Adipocyte (in vitro differentiated cells): ENCODE measurements at regions not wholly inside any gene's neighbourhood (a gene's known extent, or its start where the extent isn't known, plus 50 kb on each side); places are given as distances from the start of the nearest gene placed in this dataset.

Source experiments
- DNase-seq: peaks from one replicate; pipeline ENCODE4 v3.0.0-alpha.2; 2015; ENCODE audit warnings: low read depth
- H3K27me3 ChIP-seq: replicated peaks from 2 replicates; pipeline ENCODE4 v1.7.0; 2013; ENCODE audit warnings: mild to moderate bottlenecking, low read length, moderate library complexity; ENCODE audit not compliant: control insufficient read depth, insufficient read depth
- H3K36me3 ChIP-seq: 2 replicates; pipeline ENCODE4 v1.7.0; 2013; ENCODE audit warnings: low read length, mild to moderate bottlenecking, moderate library complexity; ENCODE audit not compliant: control insufficient read depth, insufficient read depth, severe bottlenecking
- H3K4me1 ChIP-seq: 2 replicates; pipeline ENCODE4 v1.7.0; 2013; ENCODE audit warnings: mild to moderate bottlenecking, low read length, moderate library complexity; ENCODE audit not compliant: control insufficient read depth, insufficient read depth
- H3K4me3 ChIP-seq: 2 replicates; pipeline ENCODE4 v1.7.0; 2013; ENCODE audit warnings: mild to moderate bottlenecking, low read length, moderate library complexity
- H3K9ac ChIP-seq: 2 replicates; pipeline ENCODE4 v1.7.0; 2013; ENCODE audit warnings: mild to moderate bottlenecking, low read length, moderate library complexity
- H3K9me3 ChIP-seq: 2 replicates; pipeline ENCODE4 v1.7.0; 2013; ENCODE audit warnings: mild to moderate bottlenecking, low read length, moderate library complexity; ENCODE audit not compliant: control insufficient read depth

GRCh38 chr22:22076932-22077703, 94.5 kb upstream of the TOP3B start:
- Histone ChIP-seq H3K27me3 (no peaks in the 10 kb centered on the region), H3K4me1 (peaks cover 23% of the 10 kb centered on the region)
- peak; percentile 40 for DNase-seq

GRCh38 chr22:22076361-22076760, 93.8 kb upstream of the TOP3B start:
- no peak for DNase-seq
- no peaks in the 10 kb centered on the region for H3K36me3 ChIP-seq
- no peaks in the 10 kb centered on the region for H3K9me3 ChIP-seq
- no peaks in the 10 kb centered on the region for H3K27me3 ChIP-seq
- no peak overlapping the region for H3K4me3 ChIP-seq
- peaks cover 23% of the 10 kb centered on the region for H3K4me1 ChIP-seq
- H3K9ac ChIP-seq: no peak overlapping the region

More at GRCh38 chr22:22076932-22077703, 94.5 kb upstream of the TOP3B start:
- Histone ChIP-seq H3K36me3 (no peaks in the 10 kb centered on the region), H3K4me3 (no peak overlapping the region), H3K9me3 (no peaks in the 10 kb centered on the region), H3K9ac (no peak overlapping the region)

- H3K36me3 ChIP-seq: no peaks in the 10 kb centered on the region
- no peak overlapping the region for H3K4me3 ChIP-seq
- DNase-seq: no peak
- no peak overlapping the region for H3K9ac ChIP-seq
- H3K4me1 ChIP-seq: peaks cover 23% of the 10 kb centered on the region
- no peaks in the 10 kb centered on the region for H3K9me3 ChIP-seq
- H3K27me3 ChIP-seq: no peaks in the 10 kb centered on the region
Measured at GRCh38 chr22:22075382-22076163, 93.0 kb upstream of the TOP3B start.

- H3K9me3 ChIP-seq: no peaks in the 10 kb centered on the region
Measured at GRCh38 chr22:22074634-22075381, 92.2 kb upstream of the TOP3B start.

GRCh38 chr22:22073769-22074561, 91.4 kb upstream of the TOP3B start:
- H3K27me3 ChIP-seq: peaks cover under 1% of the 10 kb centered on the region
- H3K9me3 ChIP-seq: no peaks in the 10 kb centered on the region
- no peak for DNase-seq
- no peak overlapping the region for H3K4me3 ChIP-seq
- H3K4me1 ChIP-seq: peaks cover 23% of the 10 kb centered on the region
- H3K36me3 ChIP-seq: no peaks in the 10 kb centered on the region
- H3K9ac ChIP-seq: no peak overlapping the region

More at GRCh38 chr22:22074634-22075381, 92.2 kb upstream of the TOP3B start:
- Histone ChIP-seq H3K4me3 (no peak overlapping the region), H3K9ac (no peak overlapping the region), H3K4me1 (peaks cover 23% of the 10 kb centered on the region), H3K27me3 (no peaks in the 10 kb centered on the region), H3K36me3 (no peaks in the 10 kb centered on the region)
- DNase-seq: peak; percentile 15

GRCh38 chr22:22072169-22072836, 89.7 kb upstream of the TOP3B start:
- H3K4me3 ChIP-seq: no peak overlapping the region
- H3K4me1 ChIP-seq: peaks cover 23% of the 10 kb centered on the region
- H3K27me3 ChIP-seq: peaks cover 5% of the 10 kb centered on the region
- H3K9me3 ChIP-seq: no peaks in the 10 kb centered on the region
- no peak overlapping the region for H3K9ac ChIP-seq
- no peak for DNase-seq
- H3K36me3 ChIP-seq: no peaks in the 10 kb centered on the region

GRCh38 chr22:22071455-22071854, 88.9 kb upstream of the TOP3B start:
- Histone ChIP-seq H3K36me3 (no peaks in the 10 kb centered on the region), H3K4me3 (no peak overlapping the region), H3K27me3 (peaks cover 5% of the 10 kb centered on the region), H3K9me3 (no peaks in the 10 kb centered on the region), H3K9ac (no peak overlapping the region), H3K4me1 (peaks cover 18% of the 10 kb centered on the region)
- DNase-seq: no peak

- Histone ChIP-seq H3K9ac (no peak overlapping the region), H3K4me3 (no peak overlapping the region), H3K4me1 (peaks cover 13% of the 10 kb centered on the region), H3K36me3 (no peaks in the 10 kb centered on the region), H3K9me3 (no peaks in the 10 kb centered on the region), H3K27me3 (peaks cover 5% of the 10 kb centered on the region)
- peak; percentile 17 for DNase-seq
Measured at GRCh38 chr22:22070371-22070824, 87.8 kb upstream of the TOP3B start.

GRCh38 chr22:22069450-22070370, 87.1 kb upstream of the TOP3B start:
- H3K36me3 ChIP-seq: no peaks in the 10 kb centered on the region
- no peak overlapping the region for H3K4me3 ChIP-seq
- DNase-seq: no peak
- no peaks in the 10 kb centered on the region for H3K9me3 ChIP-seq
- H3K4me1 ChIP-seq: peaks cover 9% of the 10 kb centered on the region
- H3K9ac ChIP-seq: no peak overlapping the region
- H3K27me3 ChIP-seq: peaks cover 5% of the 10 kb centered on the region
